Sigmoid colon (tissue), 6 donors: ENCODE measurements at regions not wholly inside any gene's neighbourhood (a gene's known extent, or its start where the extent isn't known, plus 50 kb on each side); places are given as distances from the start of the nearest gene placed in this dataset.

Experiments
- DNase-seq: peaks from one replicate; pipeline ENCODE4 v3.0.0-alpha.2; 2019
- H3K27ac ChIP-seq, 4 donors: fragments of 200-600 bp; sonication (generic); one replicate each; pipeline ENCODE4 v1.5.1; 2016 to 2019; ENCODE audit warnings: mild to moderate bottlenecking in 1 of 4
- H3K27me3 ChIP-seq, 3 donors: fragments of 200-600 bp; sonication (generic); one replicate each; pipeline ENCODE4 v1.5.1; 2019; ENCODE audit warnings: mild to moderate bottlenecking in 1 of 3
- H3K36me3 ChIP-seq, 4 donors: fragments of 200-600 bp; sonication (generic); one replicate each; pipeline ENCODE4 v1.5.1; 2016 to 2019
- H3K4me1 ChIP-seq, 4 donors: fragments of 200-600 bp; sonication (generic); one replicate each; pipeline ENCODE4 v1.5.1; 2017 to 2019
- H3K4me3 ChIP-seq, 4 donors: fragments of 200-600 bp; sonication (generic); one replicate each; pipeline ENCODE4 v1.5.1; 2017 to 2019; ENCODE audit warnings: mild to moderate bottlenecking in 2 of 4, moderate library complexity in 1 of 4
- H3K9me3 ChIP-seq, 4 donors: fragments of 200-600 bp in 3 of 4; sonication (generic) in 3 of 4; one replicate each; pipeline versions ENCODE4 v1.5.1 to v1.6.1; 2013 to 2019
- EP300 ChIP-seq, 4 donors: sonication (generic); formaldehyde crosslinking; IDR thresholded peaks; one replicate each; pipeline ENCODE4 v1.6.1; 2017; ENCODE audit warnings: antibody characterized with exemption in 4 of 4
- POLR2A ChIP-seq, 2 donors: fragments of 450-650 bp; IDR thresholded peaks; one replicate each; pipeline ENCODE4 v1.6.1; 2016; ENCODE audit warnings: antibody characterized with exemption in 2 of 2, mild to moderate bottlenecking in 2 of 2, moderate library complexity in 2 of 2
- POLR2AphosphoS5 ChIP-seq, 4 donors: sonication (generic); formaldehyde crosslinking; IDR thresholded peaks; one replicate each; pipeline ENCODE4 v1.6.1; 2017; ENCODE audit warnings: antibody characterized with exemption in 4 of 4
- WGBS, 2 donors: extraction: QIAGEN DNeasy Blood & Tissue Kit; methylation state at CpG; one replicate each; pipeline ENCODE4 v1.1.7; 2013; 5-methylcytosine and 5-hydroxymethylcytosine counted together
- intact Hi-C: fragments of 100-400 bp; cut with DNase I; formaldehyde crosslinking; loops from one replicate; pipeline ENCODE4 v1.15.1; 2023
- TF ChIP-seq, protein P1 (sequence below), 4 experiments: fragments of 450-650 bp in 3 of 4; fragments of 200-600 bp in 1 of 4; IDR thresholded peaks; one replicate each; pipeline ENCODE4 v1.5.1; 2016 to 2019; ENCODE audit warnings: antibody characterized with exemption in 4 of 4, mild to moderate bottlenecking in 3 of 4, moderate library complexity in 2 of 4
- donor health status: healthy with polysubstance abuse.
- donor health status: healthy.

- TF ChIP-seq POLR2A (IDR thresholded peaks at IDR 0.05) = no peak
- no peak for TF ChIP-seq POLR2AphosphoS5 (IDR thresholded peaks at IDR 0.05)
- TF ChIP-seq, protein P1, sequence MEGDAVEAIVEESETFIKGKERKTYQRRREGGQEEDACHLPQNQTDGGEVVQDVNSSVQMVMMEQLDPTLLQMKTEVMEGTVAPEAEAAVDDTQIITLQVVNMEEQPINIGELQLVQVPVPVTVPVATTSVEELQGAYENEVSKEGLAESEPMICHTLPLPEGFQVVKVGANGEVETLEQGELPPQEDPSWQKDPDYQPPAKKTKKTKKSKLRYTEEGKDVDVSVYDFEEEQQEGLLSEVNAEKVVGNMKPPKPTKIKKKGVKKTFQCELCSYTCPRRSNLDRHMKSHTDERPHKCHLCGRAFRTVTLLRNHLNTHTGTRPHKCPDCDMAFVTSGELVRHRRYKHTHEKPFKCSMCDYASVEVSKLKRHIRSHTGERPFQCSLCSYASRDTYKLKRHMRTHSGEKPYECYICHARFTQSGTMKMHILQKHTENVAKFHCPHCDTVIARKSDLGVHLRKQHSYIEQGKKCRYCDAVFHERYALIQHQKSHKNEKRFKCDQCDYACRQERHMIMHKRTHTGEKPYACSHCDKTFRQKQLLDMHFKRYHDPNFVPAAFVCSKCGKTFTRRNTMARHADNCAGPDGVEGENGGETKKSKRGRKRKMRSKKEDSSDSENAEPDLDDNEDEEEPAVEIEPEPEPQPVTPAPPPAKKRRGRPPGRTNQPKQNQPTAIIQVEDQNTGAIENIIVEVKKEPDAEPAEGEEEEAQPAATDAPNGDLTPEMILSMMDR (IDR thresholded peaks at IDR 0.05) = no peak
- no peak for TF ChIP-seq EP300 (IDR thresholded peaks at IDR 0.05)
- WGBS, 2 donors = 95 to 97% methylated on average over 1 of the region's 1 CpG
- Histone ChIP-seq H3K9me3 (peaks cover 0 to 11% (median 4%) of the 10 kb centered on the region in 4 donors), H3K36me3 (no peaks in the 10 kb centered on the region), H3K27me3 (no peaks in the 10 kb centered on the region), H3K27ac (no peak overlapping the region), H3K4me3 (no peak overlapping the region), H3K4me1 (no peaks in the 10 kb centered on the region)
- DNase-seq = no peak
- intact Hi-C loops = no loop called here
These were observed 101.6 kb downstream of the FOXD1 start for GRCh38 chr5:73346878-73347408.

GRCh38 chr5:73344835-73345234 is 103.7 kb downstream of the FOXD1 start:
- peaks cover 0 to 9% (median 3%) of the 10 kb centered on the region in 4 donors for H3K9me3 ChIP-seq
- no peaks in the 10 kb centered on the region for H3K4me1 ChIP-seq
- TF ChIP-seq, protein P1 (IDR thresholded peaks at IDR 0.05) = no peak
- TF ChIP-seq POLR2A (IDR thresholded peaks at IDR 0.05) = no peak
- intact Hi-C loops = no loop called here
- H3K27ac ChIP-seq = no peak overlapping the region
- no peak for DNase-seq
- WGBS, 2 donors = 69 to 74% methylated on average over 5 of the region's 5 CpGs
- no peak overlapping the region for H3K4me3 ChIP-seq
- H3K36me3 ChIP-seq = no peaks in the 10 kb centered on the region
- no peaks in the 10 kb centered on the region for H3K27me3 ChIP-seq

- H3K36me3 ChIP-seq = no peaks in the 10 kb centered on the region
- DNase-seq = no peak
- H3K4me1 ChIP-seq = no peaks in the 10 kb centered on the region
- WGBS, 2 donors = 91 to 92% methylated on average over 4 of the region's 4 CpGs
- TF ChIP-seq EP300 (IDR thresholded peaks at IDR 0.05) (no peak), POLR2AphosphoS5 (IDR thresholded peaks at IDR 0.05) (no peak), POLR2A (IDR thresholded peaks at IDR 0.05) (no peak)
- TF ChIP-seq, protein P1 (IDR thresholded peaks at IDR 0.05) = no peak
- H3K9me3 ChIP-seq = no peaks in the 10 kb centered on the region
- no peak overlapping the region for H3K27ac ChIP-seq
- peaks cover 0 to 15% (median 0%) of the 10 kb centered on the region in 3 donors for H3K27me3 ChIP-seq
- H3K4me3 ChIP-seq = no peak overlapping the region
- intact Hi-C loops = no loop called here
These were observed 108.9 kb downstream of the FOXD1 start for GRCh38 chr5:73339711-73340110.

DNA sequence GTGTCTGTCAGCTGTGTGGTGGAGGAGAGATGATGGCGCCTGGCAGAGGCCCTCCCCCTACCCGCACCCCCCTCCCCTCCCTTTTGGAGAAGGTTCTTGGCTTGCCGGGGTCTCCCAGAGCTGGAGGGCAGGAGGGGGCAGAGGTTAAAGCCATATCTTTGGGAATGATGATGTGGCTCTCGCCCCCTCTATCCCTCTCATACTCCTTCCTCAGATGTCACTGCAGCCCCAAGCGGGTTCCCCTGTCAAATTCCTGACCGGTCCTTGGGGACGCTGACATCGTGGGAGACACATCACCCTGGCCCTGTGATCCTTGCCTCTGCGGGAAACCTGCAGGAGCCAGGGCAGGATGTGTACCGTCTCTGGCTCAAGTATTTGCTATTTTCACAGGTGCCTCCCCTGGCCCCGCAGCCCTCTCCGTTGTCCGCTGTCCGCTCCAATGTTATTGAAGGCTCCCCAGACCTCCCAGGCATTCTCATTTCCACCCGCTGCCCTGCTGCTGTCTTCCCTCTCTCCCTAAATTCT is 109.5 kb downstream of the FOXD1 start:
- intact Hi-C loops = no loop called here
- TF ChIP-seq POLR2A (IDR thresholded peaks at IDR 0.05) (no peak), POLR2AphosphoS5 (IDR thresholded peaks at IDR 0.05) (no peak), EP300 (IDR thresholded peaks at IDR 0.05) (no peak)
- TF ChIP-seq, protein P1 (IDR thresholded peaks at IDR 0.05) = no peak
- Histone ChIP-seq H3K36me3 (no peaks in the 10 kb centered on the region), H3K27ac (peak overlapping the region in 1 of 4 donors; percentile 24), H3K27me3 (peaks cover 0 to 15% (median 0%) of the 10 kb centered on the region in 3 donors), H3K4me1 (no peaks in the 10 kb centered on the region), H3K9me3 (no peaks in the 10 kb centered on the region), H3K4me3 (no peak overlapping the region)
- DNase-seq = no peak
- WGBS, 2 donors = 48 to 61% methylated on average over 15 of the region's 15 CpGs
